GM18951 (cell line): ENCODE measurements at regions not wholly inside any gene's neighbourhood (a gene's known extent, or its start where the extent isn't known, plus 50 kb on each side); places are given as distances from the start of the nearest gene placed in this dataset.
"Not testable (repeated sequence)": the region's sequence is repeated elsewhere in the genome, so short reads cannot be mapped to it uniquely, and the experiment has no call there.

Experiments used
- POLR2A ChIP-seq: IDR thresholded peaks from 4 replicates; pipeline ENCODE4 v1.6.1; 2011; ENCODE audit warnings: mild to moderate bottlenecking; ENCODE audit not compliant: insufficient read length, insufficient read depth; ENCODE audit errors: extremely low read depth
- in situ Hi-C: fragments of 300-500 bp; cut with MboI; formaldehyde crosslinking; loops from one replicate; pipeline ENCODE4 v1.12.0; 2022; ENCODE audit warnings: low sequenced_read_pairs, mixed read lengths, inconsistent platforms; ENCODE audit not compliant: unreplicated experiment

DNA sequence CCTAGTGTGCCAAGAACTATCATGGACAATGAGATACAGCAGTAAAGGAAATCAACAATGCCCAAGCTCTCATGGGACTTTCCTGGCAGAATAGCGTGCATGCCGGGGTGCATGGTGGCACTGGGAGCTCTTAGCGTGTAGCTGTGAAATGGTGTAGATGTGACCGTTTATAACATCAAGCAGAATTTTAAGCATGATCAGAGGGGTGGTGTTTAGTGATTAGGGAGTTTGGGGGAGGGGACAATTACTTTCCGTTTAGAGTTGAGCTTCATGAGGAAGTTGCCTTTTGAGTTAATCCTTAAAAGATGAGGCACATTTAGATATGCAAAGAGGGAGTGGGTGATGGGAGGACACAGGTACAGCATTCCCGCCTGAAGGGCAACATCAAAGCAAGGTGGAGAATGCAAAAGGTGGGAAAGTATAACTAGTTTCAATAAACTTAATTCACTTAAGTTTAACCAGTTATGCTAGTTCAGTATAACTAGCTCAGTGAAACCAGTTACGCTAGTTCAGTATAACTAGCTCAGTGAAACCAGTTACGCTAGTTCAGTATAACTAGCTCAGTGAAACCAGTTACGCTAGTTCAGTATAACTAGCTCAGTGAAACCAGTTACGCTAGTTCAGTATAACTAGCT lies 661.6 kb downstream of the QKI start:
- no peak for TF ChIP-seq POLR2A
- in situ Hi-C loops = no loop called here

DNA sequence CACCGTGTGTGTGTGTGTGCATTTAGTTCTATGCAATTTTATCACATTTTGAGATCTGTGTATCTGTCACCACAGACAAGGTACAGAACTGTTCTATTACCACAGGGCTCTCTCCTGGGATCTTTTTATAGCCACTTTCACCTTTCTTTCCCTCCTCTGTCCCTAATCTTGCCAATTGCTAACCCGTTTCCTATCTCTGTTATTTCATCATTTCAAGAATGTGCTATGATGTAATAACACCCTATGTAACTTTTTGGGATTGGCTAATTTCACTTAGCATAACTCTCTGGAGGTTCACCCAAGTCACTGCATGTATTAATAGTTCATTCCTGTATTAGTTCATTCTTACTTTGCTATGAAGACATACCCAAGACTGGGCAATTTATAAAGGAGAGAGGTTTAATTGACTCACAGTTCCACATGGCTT lies 657.7 kb downstream of the QKI start:
- TF ChIP-seq POLR2A = no peak
- in situ Hi-C loops = no loop called here

DNA sequence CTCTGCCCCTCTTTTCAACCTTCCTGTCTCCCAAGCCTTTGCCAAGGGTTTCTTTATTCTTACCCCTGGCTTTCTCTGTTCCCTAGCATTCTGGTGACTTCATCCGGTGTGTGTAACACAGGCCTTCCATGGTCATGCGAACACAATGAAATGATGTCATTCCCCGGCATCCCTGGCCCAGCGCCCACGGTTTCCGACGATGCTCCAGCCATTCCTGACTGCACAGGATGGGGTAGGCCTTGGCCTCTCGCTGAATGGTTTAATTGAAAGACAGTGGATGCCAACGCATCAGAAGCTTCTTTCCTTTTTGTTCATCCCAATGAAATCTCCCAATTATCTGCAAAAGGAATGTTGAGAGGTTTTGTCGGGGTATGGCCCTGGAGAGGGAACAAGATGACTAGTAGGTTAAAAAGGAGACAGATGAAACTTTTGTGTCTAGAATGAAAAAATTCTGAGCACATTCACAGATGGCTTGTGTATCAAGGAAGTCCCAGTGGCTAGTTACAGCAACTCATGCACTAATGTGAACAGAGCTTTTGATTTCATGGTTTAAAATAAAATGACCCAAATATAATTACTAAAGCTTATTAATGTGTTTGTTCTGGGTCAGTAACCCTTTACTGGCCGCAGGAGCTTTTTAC lies 655.0 kb downstream of the QKI start:
- in situ Hi-C loops = no loop called here
- TF ChIP-seq POLR2A = no peak

DNA sequence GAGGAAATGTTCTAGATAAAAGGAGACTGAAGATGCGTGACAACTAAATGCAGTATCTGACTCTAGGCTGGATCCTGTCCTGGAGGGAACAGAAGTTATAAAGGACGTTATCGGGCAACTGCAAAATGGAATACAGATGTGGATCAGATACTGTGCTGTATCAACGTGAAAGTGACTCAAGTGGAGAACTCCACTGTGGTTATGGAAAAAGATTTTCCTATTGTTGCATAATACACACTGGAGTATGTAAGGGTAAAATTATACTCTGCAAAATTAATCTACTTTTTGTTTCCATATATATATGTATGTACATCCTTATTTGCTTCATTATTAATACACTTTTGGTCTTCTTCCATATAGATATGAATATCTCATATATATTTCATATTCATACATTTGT lies 654.0 kb downstream of the QKI start:
- in situ Hi-C loops = no loop called here
- no peak for TF ChIP-seq POLR2A

DNA sequence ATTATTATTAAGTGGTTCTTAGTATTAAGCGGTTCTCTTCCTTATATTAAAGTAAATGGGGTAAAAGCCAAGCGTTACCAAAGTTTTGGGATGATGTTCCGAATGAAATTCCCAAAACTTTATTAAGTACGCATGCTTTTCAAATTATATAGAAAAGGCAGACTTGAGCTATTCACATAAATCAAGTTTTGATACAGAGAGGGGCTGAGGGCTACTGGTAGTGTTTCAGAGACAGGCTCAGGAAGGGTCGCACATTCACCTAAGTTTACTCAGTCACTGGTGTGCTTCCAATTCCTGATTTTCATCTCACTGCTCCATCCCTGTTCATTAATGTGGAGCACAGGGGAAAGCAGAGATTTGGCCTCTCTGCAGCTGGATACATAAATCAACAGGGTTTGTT lies 652.2 kb downstream of the QKI start:
- in situ Hi-C loops = no loop called here

DNA sequence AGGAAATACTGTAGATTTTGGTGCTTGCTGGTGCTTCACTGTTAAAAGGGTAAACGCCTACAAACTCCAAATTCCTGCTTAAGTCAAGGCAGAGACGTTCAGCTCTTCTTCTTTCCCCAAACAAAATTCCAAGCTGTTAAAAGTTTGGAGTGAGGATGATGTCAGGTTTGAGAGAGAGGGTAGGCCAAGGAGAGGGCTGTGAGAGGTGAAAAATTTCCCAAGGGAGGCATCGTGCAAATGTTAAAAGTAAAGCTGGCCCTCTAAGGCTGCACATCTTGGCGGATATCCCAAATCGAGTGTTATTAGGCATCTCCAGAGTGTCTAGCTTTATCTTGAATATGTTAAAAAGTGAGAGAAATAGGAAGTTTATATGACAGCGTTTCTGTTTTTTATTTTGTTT lies 651.8 kb downstream of the QKI start:
- TF ChIP-seq POLR2A = no peak
- in situ Hi-C loops = no loop called here

More for the DNA sequence above, 652.2 kb downstream of the QKI start:
- TF ChIP-seq POLR2A = no peak

DNA sequence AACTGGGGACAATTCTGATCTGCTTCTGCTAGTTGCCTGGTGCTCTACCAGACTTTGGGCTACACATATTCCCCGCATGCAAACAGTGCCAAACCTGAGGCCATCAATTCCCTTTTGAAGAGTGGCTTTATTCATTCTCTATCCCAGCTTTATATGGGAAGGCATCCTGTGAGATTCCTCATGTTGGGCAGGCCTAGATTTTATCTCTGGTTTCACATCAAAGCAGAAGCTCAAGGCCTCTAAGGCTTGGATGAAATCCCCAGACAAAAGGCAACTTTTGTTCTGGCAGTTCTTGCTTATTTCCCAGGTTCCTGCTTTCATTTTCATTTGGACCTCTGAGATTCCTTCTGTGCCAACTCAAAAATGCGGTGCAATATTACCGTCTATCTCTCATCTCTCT lies 648.8 kb downstream of the QKI start:
- in situ Hi-C loops = no loop called here

DNA sequence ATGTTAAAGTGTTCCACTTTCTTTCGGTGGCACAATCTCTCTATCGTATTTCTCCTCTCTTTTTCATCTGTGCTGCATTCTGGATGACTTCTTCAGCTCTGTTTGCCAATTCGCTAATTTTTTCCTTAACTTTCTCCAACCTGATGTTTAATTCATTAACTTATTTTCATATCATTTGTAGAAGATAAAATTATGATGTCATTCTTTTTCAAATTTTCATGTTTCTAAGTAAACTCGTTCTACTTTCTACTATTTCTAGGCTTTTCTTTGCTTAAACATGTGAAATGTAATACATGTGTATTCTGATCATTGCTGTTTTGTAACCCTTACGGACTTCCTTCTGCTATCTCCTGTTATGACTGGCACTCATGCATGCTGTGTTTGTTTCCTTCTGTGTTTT lies 648.4 kb downstream of the QKI start:
- TF ChIP-seq POLR2A = no peak
- in situ Hi-C loops = no loop called here

More for the DNA sequence above, 648.8 kb downstream of the QKI start:
- no peak for TF ChIP-seq POLR2A

DNA sequence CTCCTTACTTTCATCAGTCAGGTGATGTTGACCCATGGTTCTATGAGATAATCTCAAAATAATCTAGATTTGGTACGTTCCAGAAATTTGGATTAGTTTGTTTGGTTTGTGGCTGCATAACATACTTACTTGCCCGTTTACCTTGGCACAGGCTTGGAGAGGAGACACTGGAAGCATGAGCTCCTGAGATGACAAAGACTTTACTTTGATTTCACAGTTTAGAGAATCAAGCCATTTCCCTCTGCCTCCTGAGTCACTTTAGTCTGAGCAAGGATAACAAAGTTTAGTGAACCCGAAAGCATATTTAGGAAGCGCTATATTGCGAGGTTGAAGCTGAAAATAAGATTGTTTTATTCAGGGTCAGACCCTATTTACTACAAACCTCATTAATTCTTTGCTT lies 643.4 kb downstream of the QKI start:
- in situ Hi-C loops = no loop called here
- TF ChIP-seq POLR2A = no peak

DNA sequence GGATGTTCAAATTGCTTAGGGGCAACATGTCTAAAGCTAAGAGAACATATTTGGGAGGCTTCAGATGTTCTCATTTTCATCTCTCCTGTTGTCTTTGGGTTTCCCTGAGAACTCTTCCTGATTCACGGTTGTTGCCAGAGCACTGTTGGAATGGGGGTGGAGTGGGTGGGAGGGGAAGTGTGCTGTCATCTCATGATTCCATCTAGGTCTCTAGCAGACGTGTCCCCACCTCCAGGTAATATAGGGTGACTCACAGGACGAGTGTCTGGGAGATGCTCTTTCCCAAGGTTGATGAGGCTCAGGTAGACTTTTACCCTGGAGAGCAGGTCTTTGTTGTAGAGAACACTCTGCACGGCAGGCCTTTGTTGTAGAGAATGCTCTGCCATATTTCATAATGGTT lies 636.9 kb downstream of the QKI start:
- in situ Hi-C loops = no loop called here
- TF ChIP-seq POLR2A = no peak

DNA sequence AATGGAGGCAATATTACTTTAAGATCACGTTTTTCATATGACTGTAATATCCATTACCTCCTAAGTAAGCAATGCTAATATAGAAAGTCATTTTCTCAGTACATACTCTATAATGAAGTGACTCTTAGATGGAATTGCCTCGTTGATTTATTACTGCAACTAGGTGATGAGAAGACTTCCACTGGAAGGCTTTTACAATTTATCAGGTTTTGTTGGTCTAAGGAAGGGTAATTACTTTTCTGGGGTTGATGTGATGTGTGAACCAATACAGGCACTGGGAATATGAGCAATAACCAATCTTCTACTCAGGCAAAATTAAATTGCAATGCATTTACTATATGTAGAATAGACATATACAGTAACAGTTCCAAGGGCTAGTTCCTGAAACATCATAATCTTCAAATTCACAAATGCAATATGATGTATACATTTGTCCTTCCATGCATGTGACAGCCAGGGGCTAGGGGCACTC lies 635.0 kb downstream of the QKI start:
- TF ChIP-seq POLR2A = no peak

DNA sequence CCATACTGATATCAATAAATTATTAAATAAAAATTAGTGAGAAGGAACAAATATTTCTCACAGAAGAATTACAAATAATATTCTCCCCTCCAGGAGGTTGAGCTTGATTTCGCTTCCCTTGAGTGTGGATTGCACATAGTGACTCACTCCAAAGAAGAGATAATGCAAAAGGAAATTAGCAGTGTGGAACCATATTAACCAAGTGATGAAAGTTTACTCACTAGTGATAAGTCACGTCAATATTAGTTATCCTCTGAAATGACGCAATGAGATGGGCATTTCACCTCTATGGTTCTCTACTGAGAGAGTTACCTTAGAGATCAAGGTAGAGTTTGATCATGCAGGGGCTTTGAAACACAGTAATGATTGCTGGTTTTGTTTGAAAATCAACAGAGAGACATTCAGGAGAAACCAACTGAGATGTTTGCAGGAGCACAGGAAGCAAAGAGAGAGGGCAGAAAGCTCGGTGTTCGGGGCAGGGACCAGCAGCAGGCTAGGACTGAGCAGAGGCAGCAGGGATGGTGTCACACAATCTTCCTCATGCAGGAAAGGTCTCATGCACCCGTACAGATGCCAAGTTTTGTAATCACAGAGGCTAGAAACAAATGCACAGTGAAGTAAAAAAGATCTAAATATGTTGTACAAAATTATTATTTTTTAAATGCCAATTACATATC lies 634.5 kb downstream of the QKI start:
- TF ChIP-seq POLR2A = no peak
- in situ Hi-C loops = no loop called here

More for the DNA sequence above, 635.0 kb downstream of the QKI start:
- in situ Hi-C loops = no loop called here

DNA sequence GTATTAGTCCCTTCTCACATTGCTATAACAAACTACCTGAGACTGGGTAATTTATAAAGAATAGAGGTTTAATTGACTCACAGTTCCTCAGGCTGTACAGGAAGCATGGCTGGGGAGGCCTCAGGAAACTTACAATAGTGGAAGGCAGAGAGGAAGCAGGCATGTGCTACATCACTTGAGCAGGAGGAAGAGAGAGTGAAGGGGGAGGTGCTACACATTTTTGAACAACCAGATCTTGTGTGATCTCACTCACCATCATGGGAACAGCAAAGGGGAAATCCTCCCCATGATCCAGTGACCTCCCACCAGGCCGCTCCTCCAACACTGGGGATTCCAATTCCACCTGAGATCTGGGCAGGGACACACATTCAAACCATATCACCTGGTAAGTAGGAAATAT lies 630.6 kb downstream of the QKI start:
- no peak for TF ChIP-seq POLR2A
- in situ Hi-C loops = no loop called here

DNA sequence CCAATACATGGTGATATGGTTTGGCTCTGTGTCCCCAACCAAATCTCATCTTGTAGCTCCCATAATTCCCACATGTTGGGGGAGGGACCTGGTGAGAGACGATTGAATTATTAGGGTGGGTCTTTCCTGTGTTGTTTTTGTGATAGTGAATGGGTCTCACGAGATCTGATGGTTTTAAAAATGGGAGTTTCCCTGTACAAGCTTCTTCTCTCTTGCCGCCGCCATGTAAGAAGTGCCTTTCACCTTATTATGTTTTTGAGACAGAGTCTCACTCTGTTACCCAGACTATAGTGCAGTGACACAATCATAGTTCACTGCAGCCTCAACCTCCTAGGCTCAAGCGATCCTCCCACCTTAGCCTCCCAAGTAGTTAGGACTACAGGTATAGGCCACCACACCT lies 629.1 kb downstream of the QKI start:
- in situ Hi-C loops = not testable (repeated sequence)
